GM19372 (cell line): ENCODE measurements at regions not wholly inside any gene's neighbourhood (a gene's known extent, or its start where the extent isn't known, plus 50 kb on each side); places are given as distances from the start of the nearest gene placed in this dataset.
"Not testable (repeated sequence)": the region's sequence is repeated elsewhere in the genome, so short reads cannot be mapped to it uniquely, and the experiment has no call there.

Experiments
- ATAC-seq: cut with Tn5 transposase; IDR thresholded peaks from one replicate; pipeline ENCODE4 v1.9.1; 2021; ENCODE audit warnings: mild to moderate bottlenecking, low read depth, moderate library complexity; ENCODE audit not compliant: unreplicated experiment

- no peak for ATAC-seq
These were observed 467.5 kb upstream of the CXADR start for GRCh38 chr21:17045214-17045853.

- no peak for ATAC-seq
These were observed 463.9 kb upstream of the CXADR start for GRCh38 chr21:17048974-17049373.

GRCh38 chr21:17050156-17050555, 462.7 kb upstream of the CXADR start:
- no peak for ATAC-seq

- no peak for ATAC-seq
These were observed 462.2 kb upstream of the CXADR start for GRCh38 chr21:17050646-17051045.

- no peak for ATAC-seq
These were observed 461.8 kb upstream of the CXADR start for GRCh38 chr21:17051054-17051453.

GRCh38 chr21:17053321-17053720, 459.5 kb upstream of the CXADR start:
- no peak for ATAC-seq

GRCh38 chr21:17059936-17060335, 452.9 kb upstream of the CXADR start:
- no peak for ATAC-seq

- no peak for ATAC-seq
These were observed 446.8 kb upstream of the CXADR start for GRCh38 chr21:17066006-17066405.

- ATAC-seq, result no peak
These were observed 441.8 kb upstream of the CXADR start for GRCh38 chr21:17071093-17071492.

- no peak for ATAC-seq
These were observed 431.6 kb upstream of the CXADR start for GRCh38 chr21:17081193-17081592.

- ATAC-seq, result no peak
These were observed 429.9 kb upstream of the CXADR start for GRCh38 chr21:17082843-17083483.

GRCh38 chr21:17085707-17086106, 427.1 kb upstream of the CXADR start:
- no peak for ATAC-seq

GRCh38 chr21:17088500-17088899, 424.3 kb upstream of the CXADR start:
- ATAC-seq, result no peak

GRCh38 chr21:17089091-17089491, 423.8 kb upstream of the CXADR start:
- ATAC-seq, result no peak

GRCh38 chr21:17101696-17102095, 411.1 kb upstream of the CXADR start:
- no peak for ATAC-seq

GRCh38 chr21:17105932-17106331, 406.9 kb upstream of the CXADR start:
- no peak for ATAC-seq

- ATAC-seq, result no peak
These were observed 398.8 kb upstream of the CXADR start for GRCh38 chr21:17114045-17114444.

- no peak for ATAC-seq
These were observed 394.0 kb upstream of the CXADR start for GRCh38 chr21:17118638-17119384.

- ATAC-seq, result no peak
These were observed 393.2 kb upstream of the CXADR start for GRCh38 chr21:17119466-17120297.

GRCh38 chr21:17127395-17127794, 385.4 kb upstream of the CXADR start:
- not testable (repeated sequence) for ATAC-seq

- no peak for ATAC-seq
These were observed 384.7 kb upstream of the CXADR start for GRCh38 chr21:17128132-17128531.
